NB4 (cell line): ENCODE measurements at regions not wholly inside any gene's neighbourhood (a gene's known extent, or its start where the extent isn't known, plus 50 kb on each side); places are given as distances from the start of the nearest gene placed in this dataset.
A peak's percentile ranks its signal among the peaks of the same experiment; 100 is the strongest.

Source experiments
- DNase-seq: peaks from one replicate; pipeline ENCODE4 v3.0.0; 2010; ENCODE audit warnings: low read depth
- H3K4me3 ChIP-seq: one replicate; pipeline ENCODE4 v1.5.1; 2011; ENCODE audit warnings: mild to moderate bottlenecking, low read depth, low read length, moderate library complexity
- CTCF ChIP-seq: IDR thresholded peaks from one replicate; pipeline ENCODE4 v1.5.1; 2012; ENCODE audit warnings: low read depth, low read length
- MAX ChIP-seq: IDR thresholded peaks from 2 replicates; pipeline ENCODE4 v1.6.1; 2011; ENCODE audit warnings: low read depth, low read length
- MYC ChIP-seq: IDR thresholded peaks from 2 replicates; pipeline ENCODE4 v1.6.1; 2011; ENCODE audit warnings: low read depth, low read length
- POLR2A ChIP-seq: IDR thresholded peaks from 2 replicates; pipeline ENCODE4 v1.6.1; 2011; ENCODE audit warnings: mild to moderate bottlenecking; ENCODE audit not compliant: insufficient read length; ENCODE audit errors: extremely low read depth

GRCh38 chr9:129497005-129497812, 123.7 kb downstream of the C9orf50 start:
- DNase-seq = no peak
- TF ChIP-seq POLR2A = no peak
- TF ChIP-seq MYC = no peak
- TF ChIP-seq CTCF = no peak
- TF ChIP-seq MAX = no peak
- H3K4me3 ChIP-seq = no peak overlapping the region

- TF ChIP-seq MYC (no peak), POLR2A (no peak), CTCF (no peak), MAX (no peak)
- DNase-seq = peak; percentile 89
- H3K4me3 ChIP-seq = peak overlapping the region; percentile 53
Measured at GRCh38 chr9:129496473-129497004, 124.4 kb downstream of the C9orf50 start.

GRCh38 chr9:129495620-129496472, 125.1 kb downstream of the C9orf50 start:
- peak overlapping the region; percentile 53 for H3K4me3 ChIP-seq
- peak; percentile 47 for TF ChIP-seq MAX
- TF ChIP-seq CTCF = no peak
- peak; percentile 36; the same call in 1 of the 2 replicates for TF ChIP-seq MYC
- no peak for TF ChIP-seq POLR2A
- peak; percentile 72 for DNase-seq

GRCh38 chr9:129494113-129494789, 126.7 kb downstream of the C9orf50 start:
- no peak overlapping the region for H3K4me3 ChIP-seq
- TF ChIP-seq MYC = no peak
- DNase-seq = no peak

- no peak overlapping the region for H3K4me3 ChIP-seq
- DNase-seq = no peak
- TF ChIP-seq MAX = no peak
- no peak for TF ChIP-seq CTCF
- TF ChIP-seq MYC = no peak
- TF ChIP-seq POLR2A = no peak
Measured at GRCh38 chr9:129493706-129494047, 127.2 kb downstream of the C9orf50 start.
